NCI-H2196 treated with DMSO at 0.1 percent for 48 hours (cell line): ENCODE measurements at regions not wholly inside any gene's neighbourhood (a gene's known extent, or its start where the extent isn't known, plus 50 kb on each side); places are given as distances from the start of the nearest gene placed in this dataset.

Experiments used
- DNase-seq: peaks from one replicate; lab custom pipeline; 2025; ENCODE audit not compliant: unreplicated experiment; lab: John Stamatoyannopoulos, UW

- DNase-seq = no peak
Observed at GRCh38 chr15:66900586-66901310, 164.7 kb upstream of the SMAD3 start.

- DNase-seq = no peak
Observed at GRCh38 chr15:66901336-66902100, 163.9 kb upstream of the SMAD3 start.

- no peak for DNase-seq
Observed at GRCh38 chr15:66905185-66905584, 160.2 kb upstream of the SMAD3 start.

- no peak for DNase-seq
Observed at GRCh38 chr15:66905954-66906353, 159.4 kb upstream of the SMAD3 start.

GRCh38 chr15:66906668-66907614 is 158.5 kb upstream of the SMAD3 start:
- no peak for DNase-seq

- DNase-seq = no peak
Observed at GRCh38 chr15:66907826-66908743, 157.3 kb upstream of the SMAD3 start.

GRCh38 chr15:66908744-66909095 is 156.7 kb upstream of the SMAD3 start:
- DNase-seq = no peak

- DNase-seq = no peak
Observed at GRCh38 chr15:66909381-66909890, 156.0 kb upstream of the SMAD3 start.

- no peak for DNase-seq
Observed at GRCh38 chr15:66911131-66911700, 154.2 kb upstream of the SMAD3 start.

- no peak for DNase-seq
Observed at GRCh38 chr15:66912001-66912400, 153.4 kb upstream of the SMAD3 start.

GRCh38 chr15:66912441-66912840 is 153.0 kb upstream of the SMAD3 start:
- DNase-seq = no peak

- no peak for DNase-seq
Observed at GRCh38 chr15:66917904-66918448, 147.4 kb upstream of the SMAD3 start.

- no peak for DNase-seq
Observed at GRCh38 chr15:66919421-66919820, 146.0 kb upstream of the SMAD3 start.

- no peak for DNase-seq
Observed at GRCh38 chr15:66921319-66921915, 144.0 kb upstream of the SMAD3 start.

GRCh38 chr15:66922608-66923007 is 142.8 kb upstream of the SMAD3 start:
- DNase-seq = no peak

- DNase-seq = no peak
Observed at GRCh38 chr15:66923438-66923881, 141.9 kb upstream of the SMAD3 start.

- DNase-seq = no peak
Observed at GRCh38 chr15:66924889-66925288, 140.5 kb upstream of the SMAD3 start.

GRCh38 chr15:66925721-66926120 is 139.7 kb upstream of the SMAD3 start:
- DNase-seq = no peak
